Omental fat pad (tissue), 3 donors: ENCODE measurements at regions not wholly inside any gene's neighbourhood (a gene's known extent, or its start where the extent isn't known, plus 50 kb on each side); places are given as distances from the start of the nearest gene placed in this dataset.

ENCODE experiments used
- ATAC-seq: fragments of 150-250 bp; one replicate; pipeline ENCODE4 v1.9.1; 2016; ENCODE audit warnings: mild to moderate bottlenecking, moderate library complexity; ENCODE audit not compliant: low FRiP score
- DNase-seq: peaks from one replicate; pipeline ENCODE4 v3.0.0-alpha.2; 2019; ENCODE audit warnings: low spot score
- TF ChIP-seq, protein P1 (sequence below), 3 donors: fragments of 450-650 bp; IDR thresholded peaks; one replicate each; pipeline ENCODE4 v1.5.1; 2016 to 2017; ENCODE audit warnings: antibody characterized with exemption in 3 of 3, mild to moderate bottlenecking in 3 of 3, moderate library complexity in 2 of 3

DNA sequence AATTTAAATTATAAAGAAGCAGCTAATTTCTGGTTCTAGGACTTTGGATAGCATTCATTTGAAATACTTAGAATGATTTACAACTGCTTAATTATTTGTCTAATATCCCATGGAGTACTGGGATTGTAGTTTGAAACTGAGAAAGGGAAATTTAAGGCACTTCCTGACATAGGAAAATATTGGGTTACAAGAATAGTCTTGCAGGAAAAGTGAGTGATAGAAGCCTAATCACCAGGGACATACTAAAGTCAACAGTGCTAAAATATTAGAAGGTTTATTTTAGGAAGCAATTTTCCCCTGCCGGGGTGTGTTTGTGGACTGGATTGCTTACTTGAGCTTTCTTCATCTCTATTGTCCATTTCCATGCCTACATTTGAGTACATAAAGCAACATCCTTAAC lies 661.6 kb downstream of the ADGRL2 start:
- TF ChIP-seq, protein P1, sequence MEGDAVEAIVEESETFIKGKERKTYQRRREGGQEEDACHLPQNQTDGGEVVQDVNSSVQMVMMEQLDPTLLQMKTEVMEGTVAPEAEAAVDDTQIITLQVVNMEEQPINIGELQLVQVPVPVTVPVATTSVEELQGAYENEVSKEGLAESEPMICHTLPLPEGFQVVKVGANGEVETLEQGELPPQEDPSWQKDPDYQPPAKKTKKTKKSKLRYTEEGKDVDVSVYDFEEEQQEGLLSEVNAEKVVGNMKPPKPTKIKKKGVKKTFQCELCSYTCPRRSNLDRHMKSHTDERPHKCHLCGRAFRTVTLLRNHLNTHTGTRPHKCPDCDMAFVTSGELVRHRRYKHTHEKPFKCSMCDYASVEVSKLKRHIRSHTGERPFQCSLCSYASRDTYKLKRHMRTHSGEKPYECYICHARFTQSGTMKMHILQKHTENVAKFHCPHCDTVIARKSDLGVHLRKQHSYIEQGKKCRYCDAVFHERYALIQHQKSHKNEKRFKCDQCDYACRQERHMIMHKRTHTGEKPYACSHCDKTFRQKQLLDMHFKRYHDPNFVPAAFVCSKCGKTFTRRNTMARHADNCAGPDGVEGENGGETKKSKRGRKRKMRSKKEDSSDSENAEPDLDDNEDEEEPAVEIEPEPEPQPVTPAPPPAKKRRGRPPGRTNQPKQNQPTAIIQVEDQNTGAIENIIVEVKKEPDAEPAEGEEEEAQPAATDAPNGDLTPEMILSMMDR (IDR thresholded peaks at IDR 0.05) = no peak
- ATAC-seq (no peak), DNase-seq (no peak)

DNA sequence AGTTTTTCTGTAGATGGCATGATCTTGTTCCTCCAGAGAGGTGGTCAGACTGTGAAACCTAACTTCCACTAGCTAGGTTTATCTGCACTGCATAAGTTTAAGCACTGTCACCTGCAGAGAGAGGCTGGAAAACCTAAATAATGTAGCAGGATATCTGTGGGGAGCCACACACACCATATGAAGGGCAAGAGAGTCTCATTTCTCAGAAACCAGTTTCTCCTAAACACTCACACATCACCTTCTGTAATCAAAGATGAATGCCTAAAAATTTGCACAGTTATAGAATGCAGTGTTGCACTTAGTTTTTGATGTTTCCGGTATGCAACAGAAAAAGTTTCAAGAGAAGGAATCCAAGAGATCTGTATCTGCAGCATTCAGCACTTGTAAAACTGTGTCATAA lies 654.6 kb downstream of the ADGRL2 start:
- no peak for ATAC-seq
- TF ChIP-seq, protein P1 (IDR thresholded peaks at IDR 0.05) = no peak
- no peak for DNase-seq

DNA sequence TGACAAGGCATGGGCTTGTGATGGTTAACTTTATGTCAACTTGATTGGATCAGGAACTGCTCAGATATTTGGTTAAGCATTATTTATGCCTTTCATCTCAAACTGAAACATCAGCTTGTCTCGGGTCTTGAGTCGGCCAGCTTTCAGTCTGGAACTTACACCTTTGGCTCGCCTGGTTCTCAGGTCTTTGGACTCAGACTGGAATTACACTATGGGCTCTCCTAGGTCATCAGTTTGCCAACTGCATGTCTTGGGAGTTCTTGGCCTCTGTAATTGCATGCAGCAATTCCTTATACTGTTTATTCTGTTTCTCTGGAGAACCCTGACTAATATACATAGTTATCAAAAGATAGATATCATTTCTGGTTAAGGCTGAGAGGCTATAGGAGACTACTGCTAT lies 653.7 kb downstream of the ADGRL2 start:
- DNase-seq (no peak), ATAC-seq (no peak)
- TF ChIP-seq, protein P1 (IDR thresholded peaks at IDR 0.05) = no peak

DNA sequence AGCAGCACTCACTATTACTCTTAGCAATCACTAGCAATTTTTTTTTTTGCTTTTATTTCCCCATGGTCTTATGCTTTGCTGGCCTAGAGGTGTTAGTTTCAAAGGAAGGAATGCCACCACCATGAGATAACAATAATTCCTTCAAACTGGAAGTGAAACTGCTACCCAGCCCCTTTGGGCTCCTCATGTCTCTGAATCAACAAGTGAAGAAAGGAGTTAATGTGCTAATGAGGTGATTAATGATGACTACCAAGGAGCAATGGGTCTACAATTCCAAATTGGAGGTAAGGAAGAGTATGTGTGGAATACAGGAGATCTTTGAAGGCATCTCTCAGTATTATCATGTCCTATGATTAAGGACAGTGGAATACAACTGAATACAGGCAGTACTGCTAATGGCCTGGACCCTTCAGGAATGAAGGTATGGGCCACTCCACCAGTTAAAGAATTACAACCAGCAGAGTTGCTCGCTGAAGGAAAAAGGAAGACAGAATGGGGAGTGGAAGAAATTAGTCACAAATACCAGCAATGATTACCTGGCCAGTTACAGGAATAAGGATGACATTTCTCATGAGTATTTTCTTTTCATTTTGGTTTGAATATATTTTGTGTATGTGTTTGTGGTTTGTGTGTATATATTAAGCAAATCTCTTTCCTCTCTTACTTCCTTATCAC lies 652.9 kb downstream of the ADGRL2 start:
- TF ChIP-seq, protein P1 (IDR thresholded peaks at IDR 0.05) = no peak
- DNase-seq (no peak), ATAC-seq (no peak)

DNA sequence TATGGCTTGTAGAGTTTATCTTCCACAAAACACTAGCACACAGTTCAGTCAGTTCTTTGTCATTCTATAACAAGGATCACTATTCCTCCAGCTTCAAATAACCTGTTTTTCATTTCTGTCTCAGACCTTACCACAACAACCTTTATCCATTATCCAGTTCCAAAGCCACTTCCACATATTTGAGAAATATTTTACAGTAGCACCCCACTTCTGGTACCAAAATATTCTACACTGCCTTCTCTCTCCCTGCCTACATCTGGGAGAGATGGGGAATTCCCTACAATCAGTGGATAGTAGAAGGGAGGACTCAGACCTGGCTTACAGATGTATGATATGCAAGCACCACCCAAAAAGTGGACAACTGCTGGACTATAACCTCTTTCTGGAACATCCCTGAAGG lies 651.4 kb downstream of the ADGRL2 start:
- ATAC-seq = no peak

DNA sequence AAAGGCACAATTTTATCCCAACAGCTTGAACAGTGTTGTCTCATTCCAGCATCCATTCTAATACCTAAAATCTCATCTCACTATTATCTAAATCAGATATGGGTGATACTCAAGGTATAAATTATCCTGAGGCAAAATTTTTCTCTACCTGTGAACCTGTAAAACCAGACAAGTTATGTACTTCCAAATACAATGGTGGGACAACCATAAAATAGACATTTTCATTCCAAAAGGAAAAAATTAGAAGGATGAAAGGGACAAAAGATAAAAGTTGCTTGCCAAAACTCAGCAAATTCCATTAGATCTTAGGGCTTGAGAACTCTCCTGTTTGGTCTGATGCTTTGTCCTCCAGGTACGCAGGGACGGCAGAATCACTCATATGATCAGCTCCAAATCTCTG lies 650.5 kb downstream of the ADGRL2 start:
- TF ChIP-seq, protein P1 (IDR thresholded peaks at IDR 0.05) = no peak
- DNase-seq (no peak), ATAC-seq (no peak)

More for the DNA sequence above, 651.4 kb downstream of the ADGRL2 start:
- no peak for DNase-seq
- TF ChIP-seq, protein P1 (IDR thresholded peaks at IDR 0.05) = no peak

DNA sequence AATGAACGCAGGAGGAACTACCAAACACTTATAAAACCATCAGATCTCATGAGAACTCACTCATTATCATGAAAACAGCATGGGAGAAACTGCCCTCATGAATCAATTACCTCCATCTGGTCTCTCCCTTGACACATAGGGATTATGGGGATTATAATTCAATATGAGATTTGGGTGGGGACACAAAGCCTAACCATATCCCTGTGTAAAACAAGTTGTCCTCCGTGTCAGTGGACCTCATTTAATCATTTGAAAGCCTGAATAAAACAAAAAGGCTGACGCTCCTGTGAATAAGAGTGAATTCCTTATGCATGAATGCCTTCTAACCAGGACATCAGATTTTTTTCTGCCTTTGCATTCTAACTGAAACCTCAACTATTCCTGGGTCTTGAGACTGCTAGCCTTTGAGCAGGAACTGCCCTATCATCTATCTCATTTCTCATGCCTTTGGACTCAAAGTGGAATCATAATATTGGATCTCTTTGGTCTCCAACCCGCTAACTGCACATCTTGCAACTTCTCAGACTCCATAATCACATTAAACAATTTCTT lies 648.8 kb downstream of the ADGRL2 start:
- no peak for DNase-seq
- TF ChIP-seq, protein P1 (IDR thresholded peaks at IDR 0.05) = no peak
- ATAC-seq = no peak
